Activated B cell treated with CpG ODN at 0.5 μM for 24 hours (primary cell): ENCODE measurements at regions not wholly inside any gene's neighbourhood (a gene's known extent, or its start where the extent isn't known, plus 50 kb on each side); places are given as distances from the start of the nearest gene placed in this dataset.

Experiments
- ATAC-seq: fragments of 200-7000 bp; cut with Tn5 transposase; one replicate; pipeline ENCODE4 v1.10.0; 2021; ENCODE audit warnings: low read depth, mild to moderate bottlenecking, moderate library complexity
- CTCF ChIA-PET: fragments of 350-600 bp; sonication (Branson Sonifier 250); formaldehyde crosslinking; loops from one replicate; lab custom pipeline; 2021; ENCODE audit warnings: antibody characterized with exemption; lab: Charles Lee
- POLR2A ChIA-PET: fragments of 350-600 bp; sonication (Branson Sonifier 250); formaldehyde crosslinking; loops from one replicate; lab custom pipeline; 2021; ENCODE audit warnings: antibody characterized with exemption; lab: Charles Lee
- DNase-seq: peaks from one replicate; pipeline ENCODE4 v3.0.0; 2022
- H3K27ac Mint-ChIP-seq: one replicate; pipeline ENCODE4 v1.8.0; 2020; ENCODE audit warnings: mixed read lengths
- H3K27me3 Mint-ChIP-seq: one replicate; pipeline ENCODE4 v1.8.0; 2021; ENCODE audit warnings: mixed read lengths
- H3K36me3 Mint-ChIP-seq: one replicate; pipeline ENCODE4 v1.8.0; 2021; ENCODE audit warnings: low read depth, mixed read lengths
- H3K4me1 Mint-ChIP-seq: one replicate; pipeline ENCODE4 v1.8.0; 2021; ENCODE audit warnings: mixed read lengths
- H3K4me3 Mint-ChIP-seq: one replicate; pipeline ENCODE4 v1.8.0; 2020; ENCODE audit warnings: mild to moderate bottlenecking, mixed read lengths
- H3K9me3 Mint-ChIP-seq: one replicate; pipeline ENCODE4 v1.8.0; 2020; ENCODE audit warnings: mixed read lengths
- CTCF ChIP-seq: fragments of 200-600 bp; IDR thresholded peaks from one replicate; pipeline ENCODE4 v1.8.0; 2022; ENCODE audit warnings: antibody characterized with exemption, mild to moderate bottlenecking
- intact Hi-C: fragments of 100-400 bp; cut with micrococcal nuclease; formaldehyde crosslinking; loops from one replicate; pipeline ENCODE4 v1.15.1; 2024

GRCh38 chr3:78268087-78268486, 1228.2 kb downstream of the ROBO2 start:
- H3K27me3 Mint-ChIP-seq: no peaks in the 10 kb centered on the region
- H3K4me3 Mint-ChIP-seq: no peak overlapping the region
- H3K9me3 Mint-ChIP-seq: peaks cover 23% of the 10 kb centered on the region
- no peak overlapping the region for H3K27ac Mint-ChIP-seq
- no peak for DNase-seq
- ChIA-PET POLR2A (no interaction called here), CTCF (no interaction called here)
- no peaks in the 10 kb centered on the region for H3K4me1 Mint-ChIP-seq
- TF ChIP-seq CTCF: no peak
- no peak for ATAC-seq
- no peaks in the 10 kb centered on the region for H3K36me3 Mint-ChIP-seq
- intact Hi-C loops: no loop called here

- ATAC-seq (no peak), DNase-seq (no peak)
- no peak overlapping the region for H3K27ac Mint-ChIP-seq
- no peak for TF ChIP-seq CTCF
- no peak overlapping the region for H3K4me3 Mint-ChIP-seq
- CTCF ChIA-PET: no interaction called here
- H3K4me1 Mint-ChIP-seq: no peaks in the 10 kb centered on the region
- no peaks in the 10 kb centered on the region for H3K27me3 Mint-ChIP-seq
- POLR2A ChIA-PET: no interaction called here
- intact Hi-C loops: no loop called here
- H3K9me3 Mint-ChIP-seq: peaks cover 23% of the 10 kb centered on the region
- H3K36me3 Mint-ChIP-seq: no peaks in the 10 kb centered on the region
These were observed 1229.1 kb downstream of the ROBO2 start for GRCh38 chr3:78268716-78269668.

- H3K27ac Mint-ChIP-seq: no peak overlapping the region
- intact Hi-C loops: no loop called here
- no peaks in the 10 kb centered on the region for H3K4me1 Mint-ChIP-seq
- POLR2A ChIA-PET: no interaction called here
- no peaks in the 10 kb centered on the region for H3K36me3 Mint-ChIP-seq
- no peak for ATAC-seq
- CTCF ChIA-PET: no interaction called here
- H3K9me3 Mint-ChIP-seq: no peaks in the 10 kb centered on the region
- H3K4me3 Mint-ChIP-seq: no peak overlapping the region
- H3K27me3 Mint-ChIP-seq: no peaks in the 10 kb centered on the region
- no peak for TF ChIP-seq CTCF
- DNase-seq: no peak
These were observed 1233.4 kb downstream of the ROBO2 start for GRCh38 chr3:78273326-78273725.

DNA sequence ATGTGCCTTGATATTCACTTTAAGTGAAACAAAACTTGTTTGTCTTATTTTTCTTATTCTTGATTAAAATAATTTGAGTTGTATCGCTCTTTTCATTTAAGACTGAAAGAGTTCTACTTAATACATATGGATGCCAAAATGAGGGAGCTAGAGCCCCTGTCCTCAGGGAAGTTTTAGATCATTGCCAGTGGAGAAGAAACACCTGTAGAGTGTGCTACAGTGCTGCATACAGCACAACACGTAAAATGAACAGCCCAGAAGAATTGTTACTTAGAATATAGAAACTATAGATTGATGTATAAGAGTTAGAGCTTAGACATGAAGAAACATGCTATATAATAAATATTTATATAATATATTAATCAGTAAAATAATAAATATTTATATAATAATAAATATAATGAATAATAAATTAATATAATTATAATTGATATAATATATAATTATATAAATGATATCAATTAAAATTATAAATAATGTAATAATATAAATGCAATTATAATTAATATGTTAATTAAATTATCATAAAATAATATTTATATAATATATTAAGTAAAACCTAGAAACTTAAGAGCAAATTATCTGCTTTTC, 1234.7 kb downstream of the ROBO2 start:
- POLR2A ChIA-PET: no interaction called here

More for the DNA sequence above, 1234.7 kb downstream of the ROBO2 start:
- intact Hi-C loops: no loop called here
- CTCF ChIA-PET: no interaction called here
- no peak for TF ChIP-seq CTCF
- H3K27ac Mint-ChIP-seq: no peak overlapping the region
- H3K27me3 Mint-ChIP-seq: no peaks in the 10 kb centered on the region
- no peak overlapping the region for H3K4me3 Mint-ChIP-seq
- no peak for ATAC-seq
- H3K9me3 Mint-ChIP-seq: no peaks in the 10 kb centered on the region
- H3K4me1 Mint-ChIP-seq: no peaks in the 10 kb centered on the region
- H3K36me3 Mint-ChIP-seq: no peaks in the 10 kb centered on the region
- DNase-seq: no peak
